Neural progenitor cell (in vitro differentiated cells): ENCODE measurements at regions not wholly inside any gene's neighbourhood (a gene's known extent, or its start where the extent isn't known, plus 50 kb on each side); places are given as distances from the start of the nearest gene placed in this dataset.

Experiments
- DNase-seq: peaks from one replicate; pipeline ENCODE4 v3.0.0-alpha.2; 2016; ENCODE audit warnings: low spot score
- H2AFZ ChIP-seq: fragments of 200-600 bp; sonication (generic); replicated peaks from 2 replicates; pipeline ENCODE4 v1.6.1; 2016; ENCODE audit warnings: antibody characterized with exemption
- H3F3A ChIP-seq: fragments of 200-600 bp; sonication (generic); 2 replicates; pipeline ENCODE4 v1.6.1; 2016; ENCODE audit warnings: antibody characterized with exemption, low read depth
- H3K27ac ChIP-seq: fragments of 200-600 bp; sonication (generic); 2 replicates; pipeline ENCODE4 v1.5.1; 2016; ENCODE audit warnings: mild to moderate bottlenecking
- H3K27me3 ChIP-seq: fragments of 200-600 bp; sonication (generic); 2 replicates; pipeline ENCODE4 v1.6.1; 2016; ENCODE audit warnings: mild to moderate bottlenecking, moderate library complexity
- H3K36me3 ChIP-seq: fragments of 200-600 bp; sonication (generic); 2 replicates; pipeline ENCODE4 v1.5.1; 2016
- H3K4me1 ChIP-seq: fragments of 200-600 bp; sonication (generic); 2 replicates; pipeline ENCODE4 v1.6.1; 2016; ENCODE audit warnings: mixed run types
- H3K4me2 ChIP-seq: fragments of 200-600 bp; sonication (generic); 2 replicates; pipeline ENCODE4 v1.6.1; 2016
- H3K4me3 ChIP-seq: fragments of 200-600 bp; sonication (generic); 2 replicates; pipeline ENCODE4 v1.5.1; 2016
- H3K79me2 ChIP-seq: fragments of 200-600 bp; sonication (generic); 2 replicates; pipeline ENCODE4 v1.6.1; 2016; ENCODE audit warnings: low read depth
- H3K9ac ChIP-seq: fragments of 200-600 bp; sonication (generic); 2 replicates; pipeline ENCODE4 v1.6.1; 2016
- H3K9me3 ChIP-seq: fragments of 200-600 bp; sonication (generic); 2 replicates; pipeline ENCODE4 v1.5.1; 2016; ENCODE audit warnings: low read depth
- H4K20me1 ChIP-seq: fragments of 200-600 bp; sonication (generic); 2 replicates; pipeline ENCODE4 v1.6.1; 2016; ENCODE audit warnings: low read depth
- H3K27ac Mint-ChIP-seq: 3 replicates; pipeline ENCODE4 v1.8.0; 2021; ENCODE audit warnings: mixed read lengths
- H3K27me3 Mint-ChIP-seq: 2 replicates; pipeline ENCODE4 v1.8.0; 2022; ENCODE audit warnings: low read depth, mild to moderate bottlenecking, inconsistent platforms, moderate library complexity, mixed read lengths; ENCODE audit not compliant: insufficient read depth
- H3K36me3 Mint-ChIP-seq: 3 replicates; pipeline ENCODE4 v1.8.0; 2021; ENCODE audit warnings: mixed read lengths
- H3K4me1 Mint-ChIP-seq: 3 replicates; pipeline ENCODE4 v1.8.0; 2021; ENCODE audit warnings: mixed read lengths
- H3K4me3 Mint-ChIP-seq: 3 replicates; pipeline ENCODE4 v1.8.0; 2021; ENCODE audit warnings: mild to moderate bottlenecking, moderate library complexity, mixed read lengths
- H3K9me3 Mint-ChIP-seq: 3 replicates; pipeline ENCODE4 v1.8.0; 2020; ENCODE audit warnings: mixed read lengths
- EZH2 ChIP-seq: fragments of 200-600 bp; sonication (generic); IDR thresholded peaks from 2 replicates; pipeline ENCODE4 v1.6.1; 2017; ENCODE audit warnings: antibody characterized with exemption, mild to moderate bottlenecking, moderate library complexity
- EZH2phosphoT487 ChIP-seq: fragments of 200-600 bp; sonication (generic); IDR thresholded peaks from 2 replicates; pipeline ENCODE4 v1.6.1; 2017; ENCODE audit warnings: antibody characterized with exemption
- TF ChIP-seq, protein P1 (sequence below): fragments of 200-600 bp; sonication (generic); IDR thresholded peaks from 2 replicates; pipeline ENCODE4 v1.5.1; 2017; ENCODE audit warnings: antibody characterized with exemption, mild to moderate bottlenecking

DNA sequence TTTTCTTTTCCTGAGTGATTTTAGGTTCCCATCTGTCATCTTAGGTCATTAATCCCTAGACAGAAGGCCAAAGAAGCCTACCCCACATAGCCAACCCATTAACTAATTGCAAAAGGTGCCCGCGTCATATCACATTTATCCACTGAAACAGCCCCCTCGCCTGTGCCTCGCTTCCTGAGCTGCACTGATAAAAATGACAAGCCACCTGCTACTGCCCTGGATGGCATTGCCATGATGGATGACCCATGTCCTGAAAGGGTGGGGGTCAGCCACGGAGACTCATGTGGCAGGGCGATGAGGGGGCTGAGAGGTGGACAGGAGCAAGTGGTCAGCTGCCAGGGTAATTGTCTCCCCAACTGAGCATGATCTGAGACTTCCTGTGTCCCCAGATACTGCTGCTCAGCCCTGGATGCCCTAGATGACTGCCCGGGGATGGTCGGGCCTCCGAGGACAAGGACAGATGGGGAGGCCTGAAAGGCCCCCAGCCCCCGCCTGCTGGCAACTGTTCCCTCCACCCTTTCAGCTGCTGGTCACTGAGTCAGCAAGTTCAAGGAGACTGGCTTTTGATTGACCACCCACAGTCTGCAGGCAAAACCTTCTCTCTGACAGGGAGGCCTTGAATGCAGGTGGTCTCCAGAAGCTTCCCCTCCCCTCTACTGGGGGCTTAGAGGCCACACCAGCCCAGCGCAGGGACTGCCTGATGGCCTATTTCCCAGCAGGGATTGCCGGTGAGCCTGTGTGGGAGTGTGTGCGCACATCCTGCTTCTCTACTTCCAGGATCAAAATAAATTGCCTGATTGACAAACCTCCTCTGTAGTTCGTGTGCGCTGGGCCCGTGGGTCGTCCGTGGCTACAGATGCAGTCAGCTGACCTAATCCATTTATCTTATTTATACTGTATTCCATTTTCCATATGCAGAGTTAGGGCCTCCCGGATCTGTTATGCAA is 496.3 kb downstream of the BCOR start:
- Histone ChIP-seq H3K4me1 (peaks cover 8% of the 10 kb centered on the region), H3K4me2 (no peak overlapping the region)

DNA sequence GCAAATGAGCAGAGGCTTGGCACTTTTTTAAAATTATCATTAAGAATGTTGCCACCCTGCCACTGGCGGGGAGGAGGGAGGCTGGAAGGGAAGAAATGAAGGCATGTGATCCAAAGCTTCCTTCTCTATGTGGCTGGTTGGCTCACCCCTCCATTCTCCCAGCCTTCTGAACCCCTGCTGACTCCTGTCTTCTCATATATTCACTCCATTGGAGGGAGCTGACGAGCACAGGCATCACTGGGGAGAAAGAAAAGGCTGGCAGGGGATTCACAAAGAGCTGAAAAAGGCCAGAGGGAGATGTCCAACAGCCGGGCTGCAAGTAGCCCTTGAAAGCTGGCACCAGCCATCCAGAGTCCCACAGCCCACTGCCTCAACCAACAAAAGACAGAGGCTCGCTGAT is 495.6 kb downstream of the BCOR start:
- H3K36me3 ChIP-seq = no peaks in the 10 kb centered on the region
- no peaks in the 10 kb centered on the region for H3K27me3 ChIP-seq
- Mint-ChIP-seq H3K9me3 (peaks cover 8% of the 10 kb centered on the region), H3K4me3 (no peak overlapping the region), H3K27ac (no peak overlapping the region), H3K27me3 (peaks cover 19% of the 10 kb centered on the region), H3K4me1 (peaks cover 20% of the 10 kb centered on the region), H3K36me3 (no peaks in the 10 kb centered on the region)
- no peak overlapping the region for H3K4me3 ChIP-seq
- H2AFZ ChIP-seq = no peak overlapping the region
- no peaks in the 10 kb centered on the region for H3F3A ChIP-seq
- TF ChIP-seq, protein P1, sequence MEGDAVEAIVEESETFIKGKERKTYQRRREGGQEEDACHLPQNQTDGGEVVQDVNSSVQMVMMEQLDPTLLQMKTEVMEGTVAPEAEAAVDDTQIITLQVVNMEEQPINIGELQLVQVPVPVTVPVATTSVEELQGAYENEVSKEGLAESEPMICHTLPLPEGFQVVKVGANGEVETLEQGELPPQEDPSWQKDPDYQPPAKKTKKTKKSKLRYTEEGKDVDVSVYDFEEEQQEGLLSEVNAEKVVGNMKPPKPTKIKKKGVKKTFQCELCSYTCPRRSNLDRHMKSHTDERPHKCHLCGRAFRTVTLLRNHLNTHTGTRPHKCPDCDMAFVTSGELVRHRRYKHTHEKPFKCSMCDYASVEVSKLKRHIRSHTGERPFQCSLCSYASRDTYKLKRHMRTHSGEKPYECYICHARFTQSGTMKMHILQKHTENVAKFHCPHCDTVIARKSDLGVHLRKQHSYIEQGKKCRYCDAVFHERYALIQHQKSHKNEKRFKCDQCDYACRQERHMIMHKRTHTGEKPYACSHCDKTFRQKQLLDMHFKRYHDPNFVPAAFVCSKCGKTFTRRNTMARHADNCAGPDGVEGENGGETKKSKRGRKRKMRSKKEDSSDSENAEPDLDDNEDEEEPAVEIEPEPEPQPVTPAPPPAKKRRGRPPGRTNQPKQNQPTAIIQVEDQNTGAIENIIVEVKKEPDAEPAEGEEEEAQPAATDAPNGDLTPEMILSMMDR = peak; percentile 4
- TF ChIP-seq EZH2 = no peak
- H3K27ac ChIP-seq = no peak overlapping the region
- no peak overlapping the region for H3K4me2 ChIP-seq
- DNase-seq = no peak
- H3K9ac ChIP-seq = no peak overlapping the region
- H4K20me1 ChIP-seq = no peaks in the 10 kb centered on the region
- H3K4me1 ChIP-seq = peaks cover 8% of the 10 kb centered on the region
- H3K79me2 ChIP-seq = no peaks in the 10 kb centered on the region
- no peaks in the 10 kb centered on the region for H3K9me3 ChIP-seq

More for the DNA sequence above, 496.3 kb downstream of the BCOR start:
- Mint-ChIP-seq H3K9me3 (peaks cover 5% of the 10 kb centered on the region), H3K4me3 (no peak overlapping the region), H3K36me3 (no peaks in the 10 kb centered on the region), H3K27ac (no peak overlapping the region), H3K4me1 (peaks cover 20% of the 10 kb centered on the region), H3K27me3 (peaks cover 16% of the 10 kb centered on the region)
- no peak overlapping the region for H2AFZ ChIP-seq
- H3F3A ChIP-seq = no peaks in the 10 kb centered on the region
- no peak overlapping the region for H3K9ac ChIP-seq
- H3K27ac ChIP-seq = no peak overlapping the region
- H4K20me1 ChIP-seq = no peaks in the 10 kb centered on the region
- TF ChIP-seq EZH2phosphoT487 = no peak
- TF ChIP-seq, protein P1 = no peak
- TF ChIP-seq EZH2 = no peak
- H3K36me3 ChIP-seq = no peaks in the 10 kb centered on the region
- H3K27me3 ChIP-seq = no peaks in the 10 kb centered on the region
- no peaks in the 10 kb centered on the region for H3K79me2 ChIP-seq
- DNase-seq = no peak
- H3K9me3 ChIP-seq = no peaks in the 10 kb centered on the region
- H3K4me3 ChIP-seq = no peak overlapping the region

DNA sequence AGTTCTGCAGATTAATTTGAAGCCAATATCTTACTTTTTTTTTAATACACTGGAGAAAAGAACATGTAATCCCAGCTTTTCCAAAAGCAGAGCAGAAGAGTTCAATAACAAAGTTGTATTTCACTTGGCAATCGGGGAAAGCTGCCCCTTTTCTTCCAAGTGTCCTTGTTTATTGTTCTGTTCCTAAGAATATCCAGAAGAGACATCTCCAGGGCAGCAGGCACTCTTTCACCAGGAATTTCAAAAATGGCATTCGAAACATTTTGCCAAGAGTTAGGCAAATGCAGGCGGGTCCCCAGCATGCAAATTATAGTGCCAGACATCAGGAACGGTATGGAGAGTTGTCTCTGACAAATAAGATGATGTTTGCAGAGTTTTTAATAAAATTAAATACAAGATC is 494.5 kb downstream of the BCOR start:
- no peak overlapping the region for H2AFZ ChIP-seq
- TF ChIP-seq EZH2phosphoT487 (no peak), EZH2 (no peak)
- TF ChIP-seq, protein P1 = no peak
- Mint-ChIP-seq H3K9me3 (peaks cover 13% of the 10 kb centered on the region), H3K27ac (no peak overlapping the region), H3K4me3 (no peak overlapping the region), H3K36me3 (no peaks in the 10 kb centered on the region), H3K27me3 (peaks cover 19% of the 10 kb centered on the region), H3K4me1 (peaks cover 20% of the 10 kb centered on the region)
- H3K27me3 ChIP-seq = no peaks in the 10 kb centered on the region
- no peak overlapping the region for H3K4me2 ChIP-seq
- no peak overlapping the region for H3K27ac ChIP-seq
- peaks cover 8% of the 10 kb centered on the region for H3K4me1 ChIP-seq
- H3K4me3 ChIP-seq = no peak overlapping the region
- H3K36me3 ChIP-seq = no peaks in the 10 kb centered on the region
- no peaks in the 10 kb centered on the region for H3F3A ChIP-seq
- H4K20me1 ChIP-seq = no peaks in the 10 kb centered on the region
- no peaks in the 10 kb centered on the region for H3K79me2 ChIP-seq
- no peak overlapping the region for H3K9ac ChIP-seq
- no peak for DNase-seq
- H3K9me3 ChIP-seq = no peaks in the 10 kb centered on the region
